ENCODE measurements at regions not wholly inside any gene's neighbourhood (a gene's known extent, or its start where the extent isn't known, plus 50 kb on each side); places are given as distances from the start of the nearest gene placed in this dataset.
"Not testable (repeated sequence)": the region's sequence is repeated elsewhere in the genome, so short reads cannot be mapped to it uniquely, and the experiment has no call there.

DNA sequence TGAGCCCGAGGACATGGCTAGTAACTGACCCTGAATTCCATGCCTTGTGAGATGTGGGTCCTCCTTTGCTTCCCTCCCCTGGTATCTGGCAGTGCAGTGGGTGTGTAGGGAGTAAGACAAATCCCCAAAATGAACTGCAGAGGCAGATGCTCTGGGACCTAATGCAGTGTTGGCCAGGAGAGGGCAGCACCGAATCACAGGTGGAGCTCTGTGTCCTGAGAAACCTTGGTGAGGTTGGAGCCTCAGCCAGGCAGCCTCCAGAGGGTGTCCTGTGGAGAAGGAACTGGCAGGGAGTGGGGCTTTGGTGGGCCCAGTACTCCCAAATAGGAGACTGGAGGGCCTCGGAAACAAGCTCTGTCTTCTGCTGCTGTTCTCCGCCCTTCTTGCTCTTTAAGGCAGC lies 209.9 kb downstream of the CCNG2 start:
- CTCF ChIA-PET = interaction anchor here (0.6 to 6.9 kb wide), 18 partner anchors 9 to 1317 kb away, joined by 3 to 38 read pairs (median 4); no protein-coding TSS in a partner anchor
- POLR2A ChIA-PET; H3K36me3 ChIP-seq (ENCODE audit: control insufficient read depth in 2 of 2, insufficient read depth in 1 of 2, low read length in 2 of 2); H3K4me3 ChIP-seq (ENCODE audit: low read depth, low read length); H3K9me3 ChIP-seq (ENCODE audit: control insufficient read depth, insufficient read depth, low read depth, low read length); H3K4me1 ChIP-seq (ENCODE audit: control insufficient read depth, insufficient read depth, low read length); H3K27ac ChIP-seq (ENCODE audit: extremely low read depth, low read depth, low read length): not testable (repeated sequence)
- TF ChIP-seq CTCF (tag by site-specific recombination; IDR thresholded peaks at IDR 0.05) = 0 out of 2 replicates have a peak, but pooled peaks have one; percentile 13
- TF ChIP-seq ZNF654 (tag by site-specific recombination; IDR thresholded peaks at IDR 0.05; ENCODE audit: low read depth) = peak; percentile 38

- POLR2A ChIA-PET = no interaction called here
- no peak overlapping the region for H3K27ac ChIP-seq (ENCODE audit: extremely low read depth, low read depth, low read length)
- H3K36me3 ChIP-seq (ENCODE audit: control insufficient read depth in 2 of 2, insufficient read depth in 1 of 2, low read length in 2 of 2) = no peaks in the 10 kb centered on the region
- no peak overlapping the region for H3K4me3 ChIP-seq (ENCODE audit: low read depth, low read length)
- CTCF ChIA-PET = interaction anchor here (0.7 to 6.9 kb wide), 4 partner anchors 9 to 232 kb away, joined by 3 to 38 read pairs (median 6); no protein-coding TSS in a partner anchor
- H3K4me1 ChIP-seq (ENCODE audit: control insufficient read depth, insufficient read depth, low read length) = no peaks in the 10 kb centered on the region
- no peaks in the 10 kb centered on the region for H3K9me3 ChIP-seq (ENCODE audit: control insufficient read depth, insufficient read depth, low read depth, low read length)
- TF ChIP-seq SALL2 (tag by site-specific recombination; IDR thresholded peaks at IDR 0.05; ENCODE audit: borderline replicate concordance) (no peak), ZNF114 (tag by site-specific recombination; IDR thresholded peaks at IDR 0.05) (no peak), ZNF747 (tag by site-specific recombination; IDR thresholded peaks at IDR 0.05) (no peak), ZNF24 (tag by site-specific recombination; IDR thresholded peaks at IDR 0.05) (no peak), ZNF16 (tag by site-specific recombination; IDR thresholded peaks at IDR 0.05; ENCODE audit: low read depth) (no peak), TSHZ1 (tag by site-specific recombination; IDR thresholded peaks at IDR 0.05; ENCODE audit: borderline replicate concordance) (no peak), ZNF473 (tag by site-specific recombination; IDR thresholded peaks at IDR 0.05) (no peak), KLF9 (tag by site-specific recombination; IDR thresholded peaks at IDR 0.05; ENCODE audit: low read depth) (no peak), ZNF19 (tag by site-specific recombination; IDR thresholded peaks at IDR 0.05; ENCODE audit: low read depth) (no peak), ZEB2 (tag by site-specific recombination; IDR thresholded peaks at IDR 0.05) (no peak), ZNF670 (tag by site-specific recombination; IDR thresholded peaks at IDR 0.05; ENCODE audit: low read depth) (no peak), ZNF623 (tag by site-specific recombination; IDR thresholded peaks at IDR 0.05) (no peak), OSR2 (tag by site-specific recombination; IDR thresholded peaks at IDR 0.05) (no peak)
- TF ChIP-seq, protein P1, sequence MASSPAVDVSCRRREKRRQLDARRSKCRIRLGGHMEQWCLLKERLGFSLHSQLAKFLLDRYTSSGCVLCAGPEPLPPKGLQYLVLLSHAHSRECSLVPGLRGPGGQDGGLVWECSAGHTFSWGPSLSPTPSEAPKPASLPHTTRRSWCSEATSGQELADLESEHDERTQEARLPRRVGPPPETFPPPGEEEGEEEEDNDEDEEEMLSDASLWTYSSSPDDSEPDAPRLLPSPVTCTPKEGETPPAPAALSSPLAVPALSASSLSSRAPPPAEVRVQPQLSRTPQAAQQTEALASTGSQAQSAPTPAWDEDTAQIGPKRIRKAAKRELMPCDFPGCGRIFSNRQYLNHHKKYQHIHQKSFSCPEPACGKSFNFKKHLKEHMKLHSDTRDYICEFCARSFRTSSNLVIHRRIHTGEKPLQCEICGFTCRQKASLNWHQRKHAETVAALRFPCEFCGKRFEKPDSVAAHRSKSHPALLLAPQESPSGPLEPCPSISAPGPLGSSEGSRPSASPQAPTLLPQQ (tag by site-specific recombination; IDR thresholded peaks at IDR 0.05) = no peak
- TF ChIP-seq, protein P2, sequence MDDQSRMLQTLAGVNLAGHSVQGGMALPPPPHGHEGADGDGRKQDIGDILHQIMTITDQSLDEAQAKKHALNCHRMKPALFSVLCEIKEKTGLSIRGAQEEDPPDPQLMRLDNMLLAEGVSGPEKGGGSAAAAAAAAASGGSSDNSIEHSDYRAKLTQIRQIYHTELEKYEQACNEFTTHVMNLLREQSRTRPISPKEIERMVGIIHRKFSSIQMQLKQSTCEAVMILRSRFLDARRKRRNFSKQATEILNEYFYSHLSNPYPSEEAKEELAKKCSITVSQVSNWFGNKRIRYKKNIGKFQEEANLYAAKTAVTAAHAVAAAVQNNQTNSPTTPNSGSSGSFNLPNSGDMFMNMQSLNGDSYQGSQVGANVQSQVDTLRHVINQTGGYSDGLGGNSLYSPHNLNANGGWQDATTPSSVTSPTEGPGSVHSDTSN (CRISPR knock-in tag; IDR thresholded peaks at IDR 0.05) = no peak
- TF ChIP-seq, protein P3, sequence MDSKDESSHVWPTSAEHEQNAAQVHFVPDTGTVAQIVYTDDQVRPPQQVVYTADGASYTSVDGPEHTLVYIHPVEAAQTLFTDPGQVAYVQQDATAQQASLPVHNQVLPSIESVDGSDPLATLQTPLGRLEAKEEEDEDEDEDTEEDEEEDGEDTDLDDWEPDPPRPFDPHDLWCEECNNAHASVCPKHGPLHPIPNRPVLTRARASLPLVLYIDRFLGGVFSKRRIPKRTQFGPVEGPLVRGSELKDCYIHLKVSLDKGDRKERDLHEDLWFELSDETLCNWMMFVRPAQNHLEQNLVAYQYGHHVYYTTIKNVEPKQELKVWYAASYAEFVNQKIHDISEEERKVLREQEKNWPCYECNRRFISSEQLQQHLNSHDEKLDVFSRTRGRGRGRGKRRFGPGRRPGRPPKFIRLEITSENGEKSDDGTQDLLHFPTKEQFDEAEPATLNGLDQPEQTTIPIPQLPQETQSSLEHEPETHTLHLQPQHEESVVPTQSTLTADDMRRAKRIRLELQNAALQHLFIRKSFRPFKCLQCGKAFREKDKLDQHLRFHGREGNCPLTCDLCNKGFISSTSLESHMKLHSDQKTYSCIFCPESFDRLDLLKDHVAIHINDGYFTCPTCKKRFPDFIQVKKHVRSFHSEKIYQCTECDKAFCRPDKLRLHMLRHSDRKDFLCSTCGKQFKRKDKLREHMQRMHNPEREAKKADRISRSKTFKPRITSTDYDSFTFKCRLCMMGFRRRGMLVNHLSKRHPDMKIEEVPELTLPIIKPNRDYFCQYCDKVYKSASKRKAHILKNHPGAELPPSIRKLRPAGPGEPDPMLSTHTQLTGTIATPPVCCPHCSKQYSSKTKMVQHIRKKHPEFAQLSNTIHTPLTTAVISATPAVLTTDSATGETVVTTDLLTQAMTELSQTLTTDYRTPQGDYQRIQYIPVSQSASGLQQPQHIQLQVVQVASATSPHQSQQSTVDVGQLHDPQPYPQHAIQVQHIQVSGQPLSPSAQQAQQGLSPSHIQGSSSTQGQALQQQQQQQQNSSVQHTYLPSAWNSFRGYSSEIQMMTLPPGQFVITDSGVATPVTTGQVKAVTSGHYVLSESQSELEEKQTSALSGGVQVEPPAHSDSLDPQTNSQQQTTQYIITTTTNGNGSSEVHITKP (tag by site-specific recombination; IDR thresholded peaks at IDR 0.05) = no peak
- TF ChIP-seq, protein P4, sequence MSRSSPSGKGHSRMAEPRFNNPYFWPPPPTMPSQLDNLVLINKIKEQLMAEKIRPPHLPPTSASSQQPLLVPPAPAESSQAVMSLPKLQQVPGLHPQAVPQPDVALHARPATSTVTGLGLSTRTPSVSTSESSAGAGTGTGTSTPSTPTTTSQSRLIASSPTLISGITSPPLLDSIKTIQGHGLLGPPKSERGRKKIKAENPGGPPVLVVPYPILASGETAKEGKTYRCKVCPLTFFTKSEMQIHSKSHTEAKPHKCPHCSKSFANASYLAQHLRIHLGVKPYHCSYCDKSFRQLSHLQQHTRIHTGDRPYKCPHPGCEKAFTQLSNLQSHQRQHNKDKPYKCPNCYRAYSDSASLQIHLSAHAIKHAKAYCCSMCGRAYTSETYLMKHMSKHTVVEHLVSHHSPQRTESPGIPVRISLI (tag by site-specific recombination; IDR thresholded peaks at IDR 0.05) = no peak
Observed at GRCh38 chr4:77367638-77368037, 210.6 kb downstream of the CCNG2 start.
